IMR-90 (cell line): ENCODE measurements at regions not wholly inside any gene's neighbourhood (a gene's known extent, or its start where the extent isn't known, plus 50 kb on each side); places are given as distances from the start of the nearest gene placed in this dataset.

Source experiments
- ATAC-seq: fragments of 200-7000 bp; cut with Tn5 transposase; 2 replicates; pipeline ENCODE4 v1.9.1; 2020; ENCODE audit warnings: low read depth, mild to moderate bottlenecking, moderate library complexity
- BruUV-seq: library from RNA; stranded (reverse); fragments of 400-500 nt; replicated peaks from 2 replicates; lab custom pipeline; 2021; lab: Mats Ljungman, UMichigan
- CTCF ChIA-PET: fragments of 300-600 bp; formaldehyde crosslinking; extraction: SDS; loops from one replicate; lab custom pipeline; 2021; ENCODE audit warnings: antibody characterized with exemption; lab: Yijun Ruan, JAX
- POLR2A ChIA-PET: fragments of 300-600 bp; sonication (Branson Sonifier 250); formaldehyde crosslinking; loops from one replicate; lab custom pipeline; 2022; ENCODE audit warnings: antibody characterized with exemption; ENCODE audit not compliant: unreplicated experiment; lab: Charles Lee
- DNase-seq: peaks from one replicate; pipeline ENCODE4 v3.0.0; 2013
- H2AFZ ChIP-seq: replicated peaks from 2 replicates; pipeline ENCODE3; 2013; ENCODE audit warnings: low read length, mild to moderate bottlenecking; ENCODE audit not compliant: poor library complexity
- H2AK5ac ChIP-seq: 2 replicates; pipeline ENCODE4 v1.6.1; 2013; ENCODE audit warnings: low read depth, low read length, inconsistent platforms
- H2AK9ac ChIP-seq: replicated peaks from 2 replicates; pipeline ENCODE3; 2013; ENCODE audit warnings: mild to moderate bottlenecking, low read depth, low read length, moderate library complexity; ENCODE audit not compliant: poor library complexity
- H2BK120ac ChIP-seq: 2 replicates; pipeline ENCODE4 v1.6.1; 2013; ENCODE audit warnings: low read depth, low read length, inconsistent platforms
- H2BK15ac ChIP-seq: 3 replicates; pipeline ENCODE4 v1.6.1; 2013; ENCODE audit warnings: low read depth, low read length, inconsistent platforms
- H2BK20ac ChIP-seq: 2 replicates; pipeline ENCODE4 v1.6.1; 2013; ENCODE audit warnings: low read depth, mild to moderate bottlenecking, inconsistent platforms, low read length, moderate library complexity
- H2BK5ac ChIP-seq: 2 replicates; pipeline ENCODE4 v1.6.1; 2013; ENCODE audit warnings: mild to moderate bottlenecking, low read depth, low read length, inconsistent platforms; ENCODE audit not compliant: poor library complexity, severe bottlenecking
- H3K14ac ChIP-seq: replicated peaks from 2 replicates; pipeline ENCODE4 v1.6.1; 2013; ENCODE audit warnings: low read depth, low read length, inconsistent platforms
- H3K18ac ChIP-seq: 2 replicates; pipeline ENCODE4 v1.6.1; 2013; ENCODE audit warnings: low read depth, low read length, control low read depth
- H3K23ac ChIP-seq: 2 replicates; pipeline ENCODE4 v1.6.1; 2013; ENCODE audit warnings: low read depth, low read length, inconsistent platforms
- H3K27ac ChIP-seq: 2 replicates; pipeline ENCODE4 v1.5.1; 2013; ENCODE audit warnings: mild to moderate bottlenecking, control low read depth, low read length; ENCODE audit not compliant: insufficient read depth
- H3K27me3 ChIP-seq: 2 replicates; pipeline ENCODE4 v1.6.1; 2013; ENCODE audit warnings: low read length; ENCODE audit not compliant: control insufficient read depth, insufficient read depth
- H3K36me3 ChIP-seq: 2 replicates; pipeline ENCODE4 v1.6.1; 2013; ENCODE audit warnings: low read length, mixed read lengths; ENCODE audit not compliant: control insufficient read depth, insufficient read depth
- H3K4ac ChIP-seq: 2 replicates; pipeline ENCODE4 v1.6.1; 2013; ENCODE audit warnings: low read depth, low read length, inconsistent platforms
- H3K4me1 ChIP-seq: 2 replicates; pipeline ENCODE4 v1.6.1; 2013; ENCODE audit warnings: low read length, mixed read lengths; ENCODE audit not compliant: control insufficient read depth, insufficient read depth
- H3K4me2 ChIP-seq: 2 replicates; pipeline ENCODE4 v1.6.1; 2013; ENCODE audit warnings: low read depth, mild to moderate bottlenecking, control low read depth, low read length, moderate library complexity
- H3K4me3 ChIP-seq: 2 replicates; pipeline ENCODE4 v1.5.1; 2013; ENCODE audit warnings: low read depth, mild to moderate bottlenecking, control low read depth, low read length, moderate library complexity; ENCODE audit not compliant: insufficient read depth
- H3K56ac ChIP-seq: 2 replicates; pipeline ENCODE4 v1.6.1; 2013; ENCODE audit warnings: low read length, inconsistent platforms; ENCODE audit not compliant: insufficient read depth; ENCODE audit errors: extremely low read depth
- H3K79me1 ChIP-seq, 2 experiments: 2 replicates each; pipeline ENCODE4 v1.6.1; 2013; ENCODE audit warnings: low read length in 2 of 2, inconsistent platforms in 1 of 2, low read depth in 1 of 2
- H3K9ac ChIP-seq: 2 replicates; pipeline ENCODE4 v1.6.1; 2013; ENCODE audit warnings: low read depth, low read length, control low read depth
- H3K9me1 ChIP-seq: 2 replicates; pipeline ENCODE4 v1.6.1; 2013; ENCODE audit warnings: low read length, inconsistent platforms; ENCODE audit not compliant: insufficient read depth
- H3K9me3 ChIP-seq: 2 replicates; pipeline ENCODE4 v1.6.1; 2013; ENCODE audit warnings: low read length; ENCODE audit not compliant: control insufficient read depth, insufficient read depth
- H4K20me1 ChIP-seq: 2 replicates; pipeline ENCODE4 v1.6.1; 2013; ENCODE audit warnings: low read length, inconsistent platforms; ENCODE audit not compliant: insufficient read depth
- H4K5ac ChIP-seq: 2 replicates; pipeline ENCODE4 v1.6.1; 2013; ENCODE audit warnings: mild to moderate bottlenecking, low read depth, low read length, control low read depth
- H4K8ac ChIP-seq, 2 experiments: 2 replicates each; pipeline ENCODE4 v1.6.1; 2013; ENCODE audit warnings: low read depth in 2 of 2, low read length in 2 of 2, control low read depth in 1 of 2, inconsistent platforms in 1 of 2
- H4K91ac ChIP-seq: 2 replicates; pipeline ENCODE4 v1.6.1; 2013; ENCODE audit warnings: low read depth, low read length, inconsistent platforms; ENCODE audit not compliant: insufficient read depth
- BHLHE40 ChIP-seq: fragments of 150-350 bp; IDR thresholded peaks from 2 replicates; pipeline ENCODE4 v1.6.1; 2016; ENCODE audit warnings: mild to moderate bottlenecking, low read depth, low read length
- CEBPB ChIP-seq: IDR thresholded peaks from 2 replicates; pipeline ENCODE4 v1.6.1; 2012; ENCODE audit warnings: low read depth, low read length, improper control_type of control experiment
- CHD1 ChIP-seq: IDR thresholded peaks from 2 replicates; pipeline ENCODE4 v1.6.1; 2012; ENCODE audit warnings: low read depth, low read length, improper control_type of control experiment
- CTCF ChIP-seq: conservative IDR thresholded peaks from 2 replicates; pipeline ENCODE4 v1.5.1; 2012; ENCODE audit warnings: mild to moderate bottlenecking, low read depth, low read length, improper control_type of control experiment
- ELK1 ChIP-seq: fragments of 150-350 bp; IDR thresholded peaks from 2 replicates; pipeline ENCODE4 v1.6.1; 2016; ENCODE audit warnings: low read depth, mild to moderate bottlenecking, low read length, moderate library complexity, borderline replicate concordance
- FOS ChIP-seq: fragments of 150-350 bp; IDR thresholded peaks from 2 replicates; pipeline ENCODE4 v1.6.1; 2016; ENCODE audit warnings: low read depth, low read length
- MAFK ChIP-seq: IDR thresholded peaks from 2 replicates; pipeline ENCODE4 v1.6.1; 2012; ENCODE audit warnings: low read depth, low read length, improper control_type of control experiment
- MAZ ChIP-seq: IDR thresholded peaks from 2 replicates; pipeline ENCODE4 v1.6.1; 2012; ENCODE audit warnings: low read depth, mild to moderate bottlenecking, low read length, improper control_type of control experiment, moderate library complexity, borderline replicate concordance
- MXI1 ChIP-seq: IDR thresholded peaks from 2 replicates; pipeline ENCODE4 v1.6.1; 2012; ENCODE audit warnings: low read depth, mild to moderate bottlenecking, low read length, moderate library complexity, borderline replicate concordance
- NFE2L2 ChIP-seq: fragments of 150-350 bp; IDR thresholded peaks from 2 replicates; pipeline ENCODE4 v1.6.1; 2016; ENCODE audit warnings: low read depth, mild to moderate bottlenecking, low read length
- POLR2A ChIP-seq: IDR thresholded peaks from 2 replicates; pipeline ENCODE4 v1.6.1; 2012; ENCODE audit warnings: mild to moderate bottlenecking, low read depth, low read length
- RAD21 ChIP-seq: IDR thresholded peaks from 2 replicates; pipeline ENCODE4 v1.6.1; 2012; ENCODE audit warnings: low read length, improper control_type of control experiment
- RCOR1 ChIP-seq: IDR thresholded peaks from 2 replicates; pipeline ENCODE4 v1.6.1; 2012; ENCODE audit warnings: mild to moderate bottlenecking, low read length, improper control_type of control experiment; ENCODE audit not compliant: insufficient replicate concordance
- RFX5 ChIP-seq: IDR thresholded peaks from 2 replicates; pipeline ENCODE4 v1.8.0; 2012; ENCODE audit warnings: low read depth, mild to moderate bottlenecking, low read length, moderate library complexity
- SMC3 ChIP-seq: fragments of 150-350 bp; IDR thresholded peaks from 2 replicates; pipeline ENCODE4 v1.6.1; 2016; ENCODE audit warnings: low read depth, mild to moderate bottlenecking, antibody characterized with exemption, low read length, moderate library complexity
- USF2 ChIP-seq: fragments of 150-350 bp; IDR thresholded peaks from 2 replicates; pipeline ENCODE4 v1.6.1; 2017; ENCODE audit warnings: mild to moderate bottlenecking, antibody characterized with exemption, low read length, low read depth
- WGBS, 2 experiments: methylation state at CpG; one replicate each; pipeline versions ENCODE4 v1.1.5 to v1.1.7; 2013; ENCODE audit warnings: missing lambda C conversion rate in 2 of 2; ENCODE audit not compliant: insufficient read length in 1 of 2; ENCODE audit errors: extremely low coverage in 2 of 2; 5-methylcytosine and 5-hydroxymethylcytosine counted together
- dilution Hi-C: fragments of 300-500 bp; cut with HindIII; formaldehyde crosslinking; loops from one replicate; pipeline ENCODE4 v1.14.3; 2018; ENCODE audit warnings: low sequenced_read_pairs; ENCODE audit not compliant: unreplicated experiment
- in situ Hi-C: fragments of 300-500 bp; cut with MboI; formaldehyde crosslinking; loops from 3 replicates; pipeline ENCODE4 v1.14.3; 2019; ENCODE audit warnings: low sequenced_read_pairs, inconsistent platforms, mixed read lengths
- intact Hi-C: fragments of 100-400 bp; cut with micrococcal nuclease; formaldehyde crosslinking; loops from 2 replicates; pipeline ENCODE4 v1.10.0; 2022

- Histone ChIP-seq H2AFZ (no peak overlapping the region), H2BK120ac (no peak overlapping the region), H2AK5ac (no peak overlapping the region), H3K4me3 (no peak overlapping the region), H3K36me3 (no peaks in the 10 kb centered on the region), H3K9me1 (no peaks in the 10 kb centered on the region), H4K20me1 (no peaks in the 10 kb centered on the region), H4K91ac (no peak overlapping the region), H3K79me1 (no peaks in the 10 kb centered on the region), H3K23ac (no peak overlapping the region), H2AK9ac (no peak overlapping the region), H3K27ac (no peak overlapping the region), H3K9ac (no peak overlapping the region), H3K14ac (no peak overlapping the region), H4K8ac (no peak overlapping the region), H3K4me2 (no peak overlapping the region), H3K4ac (no peak overlapping the region), H3K56ac (no peak overlapping the region), H3K18ac (no peak overlapping the region), H3K9me3 (no peaks in the 10 kb centered on the region), H3K27me3 (no peaks in the 10 kb centered on the region), H2BK20ac (no peak overlapping the region), H4K5ac (no peak overlapping the region), H3K4me1 (peaks cover 5% of the 10 kb centered on the region; the same call in 1 of the 2 replicates), H2BK15ac (no peak overlapping the region), H2BK5ac (no peak overlapping the region)
- in situ Hi-C loops: no loop called here
- ChIA-PET CTCF (no interaction called here), POLR2A (no interaction called here)
- no CpG with 5 or more reads among the region's 1 CpG for WGBS, 2 experiments
- intact Hi-C loops: no loop called here
- no peak; the same call in 1 of the 2 replicates for ATAC-seq
- no peak for DNase-seq
- TF ChIP-seq NFE2L2 (no peak), BHLHE40 (no peak), CTCF (no peak), USF2 (no peak), MAZ (no peak), RAD21 (no peak), MXI1 (no peak), POLR2A (no peak), MAFK (no peak), RFX5 (no peak), SMC3 (no peak), RCOR1 (no peak), FOS (no peak), CHD1 (no peak), ELK1 (no peak), CEBPB (no peak)
- no TSS peak for BruUV-seq
- dilution Hi-C loops: no loop called here
Measured at GRCh38 chr6:121896363-121896762, 460.9 kb downstream of the GJA1 start.
